ENCODE measurements at regions not wholly inside any gene's neighbourhood (a gene's known extent, or its start where the extent isn't known, plus 50 kb on each side); places are given as distances from the start of the nearest gene placed in this dataset.
"Not testable (repeated sequence)": the region's sequence is repeated elsewhere in the genome, so short reads cannot be mapped to it uniquely, and the experiment has no call there.

DNA sequence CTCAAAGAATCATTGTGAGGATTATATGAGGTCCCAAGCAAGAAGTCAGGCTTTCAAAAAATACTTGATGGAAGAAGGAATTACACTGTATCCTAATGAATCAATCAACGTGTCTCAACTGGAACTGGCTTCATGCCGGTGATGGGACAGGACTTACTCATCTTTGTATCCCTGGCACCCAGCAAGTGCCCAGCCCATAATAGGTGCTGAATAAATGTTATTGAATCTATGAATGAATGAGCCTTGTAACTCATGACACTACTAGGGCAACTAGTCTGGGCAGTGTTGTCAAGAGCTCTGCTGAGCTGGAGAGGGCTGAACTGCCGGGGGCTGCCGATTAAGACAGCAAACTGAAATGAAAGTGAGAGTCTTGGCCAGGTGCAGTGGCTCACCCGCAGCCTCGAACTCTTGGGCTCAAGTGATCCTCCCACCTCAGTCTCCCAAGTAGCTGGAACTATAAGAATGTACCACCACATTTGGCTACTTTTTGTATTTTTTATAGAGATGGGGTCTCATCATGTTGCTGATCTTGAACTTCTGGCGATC is 87.2 kb upstream of the KIF5B start:
- DNase-seq (ENCODE audit: low read depth) = peak; percentile 66
- TF ChIP-seq, protein P1, sequence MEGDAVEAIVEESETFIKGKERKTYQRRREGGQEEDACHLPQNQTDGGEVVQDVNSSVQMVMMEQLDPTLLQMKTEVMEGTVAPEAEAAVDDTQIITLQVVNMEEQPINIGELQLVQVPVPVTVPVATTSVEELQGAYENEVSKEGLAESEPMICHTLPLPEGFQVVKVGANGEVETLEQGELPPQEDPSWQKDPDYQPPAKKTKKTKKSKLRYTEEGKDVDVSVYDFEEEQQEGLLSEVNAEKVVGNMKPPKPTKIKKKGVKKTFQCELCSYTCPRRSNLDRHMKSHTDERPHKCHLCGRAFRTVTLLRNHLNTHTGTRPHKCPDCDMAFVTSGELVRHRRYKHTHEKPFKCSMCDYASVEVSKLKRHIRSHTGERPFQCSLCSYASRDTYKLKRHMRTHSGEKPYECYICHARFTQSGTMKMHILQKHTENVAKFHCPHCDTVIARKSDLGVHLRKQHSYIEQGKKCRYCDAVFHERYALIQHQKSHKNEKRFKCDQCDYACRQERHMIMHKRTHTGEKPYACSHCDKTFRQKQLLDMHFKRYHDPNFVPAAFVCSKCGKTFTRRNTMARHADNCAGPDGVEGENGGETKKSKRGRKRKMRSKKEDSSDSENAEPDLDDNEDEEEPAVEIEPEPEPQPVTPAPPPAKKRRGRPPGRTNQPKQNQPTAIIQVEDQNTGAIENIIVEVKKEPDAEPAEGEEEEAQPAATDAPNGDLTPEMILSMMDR (conservative IDR thresholded peaks at IDR 0.05; ENCODE audit: control insufficient read depth, insufficient read depth, low read depth, low read length) = no peak
- no peak overlapping the region for H3K4me3 ChIP-seq (ENCODE audit: control insufficient read depth, low read depth, low read length)

DNA sequence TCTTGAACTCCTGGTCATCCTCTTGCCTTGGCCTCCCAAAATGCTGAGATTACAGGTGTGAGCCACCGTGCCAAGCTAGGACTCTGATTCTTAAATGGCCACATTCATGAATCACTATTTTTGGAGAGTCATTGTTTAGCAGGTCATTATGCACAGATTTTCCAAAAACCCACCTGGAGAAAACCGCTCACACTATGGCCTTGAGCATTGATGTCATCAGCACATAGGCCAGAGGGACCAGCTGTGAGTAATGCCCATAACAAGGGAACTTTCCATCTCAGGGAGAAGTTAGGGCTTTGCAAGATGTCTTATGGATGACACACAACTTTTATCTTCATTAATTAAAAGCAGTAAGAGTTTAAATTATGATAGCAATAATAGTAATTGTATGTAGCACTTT is 86.4 kb upstream of the KIF5B start:
- TF ChIP-seq, protein P1 (conservative IDR thresholded peaks at IDR 0.05; ENCODE audit: control insufficient read depth, insufficient read depth, low read depth, low read length) = no peak
- peak; percentile 87 for DNase-seq (ENCODE audit: low read depth)
- no peak overlapping the region for H3K4me3 ChIP-seq (ENCODE audit: control insufficient read depth, low read depth, low read length)

DNA sequence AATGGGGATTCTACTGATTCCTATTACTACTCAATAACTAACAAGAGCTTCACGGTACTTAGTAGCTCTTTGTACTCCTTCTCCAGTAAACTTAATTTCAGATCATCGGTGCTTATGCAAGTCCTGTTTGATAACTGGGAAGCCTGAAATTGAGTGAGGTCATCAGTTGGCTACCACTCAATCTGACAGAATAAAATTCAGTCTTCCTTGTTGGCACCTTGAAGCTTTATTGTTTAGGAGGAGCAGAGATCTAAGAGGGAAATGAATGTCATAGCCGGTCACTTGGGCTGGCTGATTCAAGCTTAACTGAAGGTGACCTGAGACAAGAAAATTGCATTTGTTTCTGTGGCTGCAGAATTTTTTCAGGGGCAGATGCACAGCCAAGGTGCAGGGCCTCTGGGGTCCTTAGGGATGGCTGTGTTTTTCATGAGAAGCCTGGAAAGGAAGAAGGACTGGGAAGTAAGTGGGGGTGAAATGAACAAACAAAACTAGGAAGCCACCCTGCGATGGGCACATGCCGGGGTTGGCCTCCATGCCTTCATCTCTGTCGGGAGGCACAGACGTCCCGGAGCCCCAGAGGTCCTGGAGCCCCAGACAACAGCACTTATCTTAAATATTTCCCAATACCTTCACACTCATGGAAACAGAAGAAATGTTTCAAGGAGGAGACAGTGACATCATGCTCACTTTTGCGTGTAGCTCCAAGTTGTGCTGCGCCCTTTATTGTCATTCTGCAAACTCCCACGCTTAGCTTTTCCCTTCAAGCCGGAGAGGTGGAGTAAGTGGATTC is 85.0 kb upstream of the KIF5B start:
- peak; percentile 72 for DNase-seq (ENCODE audit: low read depth)
- TF ChIP-seq, protein P1 (conservative IDR thresholded peaks at IDR 0.05; ENCODE audit: control insufficient read depth, insufficient read depth, low read depth, low read length) = no peak
- H3K4me3 ChIP-seq (ENCODE audit: control insufficient read depth, low read depth, low read length) = no peak overlapping the region

DNA sequence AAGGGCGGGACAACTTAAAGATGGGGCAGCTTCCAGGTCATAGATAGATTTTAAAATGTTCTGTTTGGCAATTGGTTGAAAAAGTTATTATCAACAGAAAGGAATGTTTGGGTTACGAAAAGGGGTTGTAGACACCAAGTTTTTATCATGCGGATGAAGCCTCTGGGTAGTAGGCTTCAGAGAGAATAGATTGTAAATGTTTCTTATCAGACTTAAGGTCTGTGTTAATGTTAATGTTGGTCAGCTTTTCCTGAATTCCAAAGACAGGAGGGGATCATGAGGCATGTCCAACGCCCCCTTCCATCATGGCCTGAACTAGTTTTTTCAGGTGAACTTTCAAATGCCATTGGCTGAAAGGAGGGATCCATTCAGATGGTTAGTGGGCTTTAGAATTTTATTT is 84.2 kb upstream of the KIF5B start:
- TF ChIP-seq, protein P1 (conservative IDR thresholded peaks at IDR 0.05; ENCODE audit: control insufficient read depth, insufficient read depth, low read depth, low read length) = no peak
- H3K4me3 ChIP-seq (ENCODE audit: control insufficient read depth, low read depth, low read length) = no peak overlapping the region
- no peak for DNase-seq (ENCODE audit: low read depth)

DNA sequence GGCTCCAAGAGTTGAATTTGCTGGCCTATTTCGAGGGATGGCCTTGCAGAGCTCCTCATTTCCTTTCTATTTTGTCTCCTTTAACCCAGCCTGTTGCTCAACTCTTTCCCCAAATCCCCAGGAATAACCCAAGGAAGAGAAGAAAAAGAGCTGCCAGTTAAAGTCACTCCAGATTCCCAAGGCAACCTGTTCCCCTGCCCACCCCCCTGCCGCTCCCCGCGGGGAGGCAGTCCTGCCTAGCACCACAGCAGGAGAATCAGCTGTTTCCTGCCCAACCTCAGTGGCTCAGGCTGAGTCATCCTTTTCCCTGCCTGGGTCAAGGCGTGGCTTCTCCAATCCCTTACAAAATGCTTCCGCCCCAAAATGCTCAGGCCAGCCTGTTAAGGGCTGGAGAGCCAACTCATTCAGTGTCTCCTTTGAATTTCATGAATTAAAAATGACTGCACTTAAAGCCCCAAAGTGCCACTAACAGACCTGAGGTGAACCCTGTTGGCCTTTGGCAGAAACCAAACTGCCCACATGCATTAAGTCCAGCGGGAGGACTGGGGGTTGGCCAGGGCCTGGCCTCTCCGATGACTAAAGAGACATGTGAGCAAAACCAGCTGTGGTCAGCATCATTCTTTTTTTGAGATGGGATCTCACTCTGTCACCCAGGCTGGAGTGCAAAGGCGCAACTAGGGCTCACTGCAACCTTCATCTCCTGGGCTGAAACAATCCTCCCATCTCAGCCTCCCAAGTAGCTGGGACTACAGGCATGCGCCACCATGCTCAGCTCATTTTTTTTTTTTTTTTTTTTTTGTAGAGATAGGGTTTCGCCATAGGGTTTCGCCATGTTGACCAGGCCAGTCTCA is 83.2 kb upstream of the KIF5B start:
- peak overlapping the region; percentile 9 for H3K4me3 ChIP-seq (ENCODE audit: control insufficient read depth, low read depth, low read length)
- TF ChIP-seq, protein P1 (conservative IDR thresholded peaks at IDR 0.05; ENCODE audit: control insufficient read depth, insufficient read depth, low read depth, low read length) = peak; percentile 3
- peak; percentile 97 for DNase-seq (ENCODE audit: low read depth)

DNA sequence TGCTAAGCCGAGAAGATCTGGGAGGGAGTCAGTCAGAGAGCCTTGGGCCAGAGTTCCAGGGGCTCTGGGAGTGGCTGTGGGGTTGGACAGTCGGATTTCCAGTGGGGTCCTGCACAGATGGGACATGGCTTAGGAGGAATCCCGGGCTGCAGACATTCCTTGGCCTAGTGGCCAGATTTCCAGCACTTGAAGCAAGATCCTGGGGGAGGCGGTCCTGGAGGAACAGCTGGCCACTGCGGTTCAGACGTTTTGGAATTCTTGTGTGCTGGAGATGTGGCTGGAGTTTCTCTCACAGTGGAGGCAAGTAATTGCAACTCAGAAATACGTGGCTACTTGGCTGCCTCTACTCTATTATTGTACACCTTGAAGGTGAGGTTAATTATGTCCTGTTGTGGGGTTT is 80.7 kb upstream of the KIF5B start:
- H3K4me3 ChIP-seq (ENCODE audit: control insufficient read depth, low read depth, low read length) = not testable (repeated sequence)
- DNase-seq (ENCODE audit: low read depth) = peak; percentile 42

DNA sequence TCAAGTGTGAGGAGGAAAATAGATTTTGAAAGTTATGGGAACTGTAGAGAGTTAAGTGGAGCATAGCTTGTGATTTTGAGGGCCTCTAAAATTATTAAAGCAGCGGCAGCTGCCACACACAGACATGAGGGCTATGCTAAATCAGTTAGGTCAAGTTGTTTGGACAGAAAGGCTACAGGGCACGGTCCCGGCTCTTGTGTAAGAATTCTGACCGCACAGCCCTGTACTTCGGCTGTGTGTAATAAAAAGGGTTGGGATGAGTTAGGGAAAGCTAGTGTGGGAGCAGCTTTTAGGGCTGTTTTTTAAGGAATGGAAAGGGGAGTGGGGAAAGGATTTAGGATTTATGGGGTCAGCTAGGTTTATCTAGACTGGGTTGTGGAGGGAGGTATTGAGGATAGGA is 79.6 kb upstream of the KIF5B start:
- DNase-seq (ENCODE audit: low read depth); H3K4me3 ChIP-seq (ENCODE audit: control insufficient read depth, low read depth, low read length): not testable (repeated sequence)

Data from fibroblast of mammary gland (primary cell).